SIG-M5 treated with dmso at 0.1 percent for 504 hours (cell line): ENCODE measurements at regions not wholly inside any gene's neighbourhood (a gene's known extent, or its start where the extent isn't known, plus 50 kb on each side); places are given as distances from the start of the nearest gene placed in this dataset.
"Not testable (repeated sequence)": the region's sequence is repeated elsewhere in the genome, so short reads cannot be mapped to it uniquely, and the experiment has no call there.

Experiments used
- DNase-seq: peaks from one replicate; lab custom pipeline; 2025; ENCODE audit not compliant: unreplicated experiment; lab: John Stamatoyannopoulos, UW

GRCh38 chr1:219560856-219561255 is 52.0 kb downstream of the ZC3H11B start:
- no peak for DNase-seq

- DNase-seq: no peak
Observed at GRCh38 chr1:219559899-219560298, 53.0 kb downstream of the ZC3H11B start.

- DNase-seq: no peak
Observed at GRCh38 chr1:219555806-219556205, 57.1 kb downstream of the ZC3H11B start.

GRCh38 chr1:219555031-219555692 is 57.7 kb downstream of the ZC3H11B start:
- peak; percentile 19 for DNase-seq

GRCh38 chr1:219553934-219554502 is 58.9 kb downstream of the ZC3H11B start:
- no peak for DNase-seq

- DNase-seq: no peak
Observed at GRCh38 chr1:219550201-219550600, 62.7 kb downstream of the ZC3H11B start.

- DNase-seq: no peak
Observed at GRCh38 chr1:219549215-219549614, 63.7 kb downstream of the ZC3H11B start.

GRCh38 chr1:219548386-219548785 is 64.5 kb downstream of the ZC3H11B start:
- DNase-seq: no peak

- DNase-seq: not testable (repeated sequence)
Observed at GRCh38 chr1:219545756-219546155, 67.1 kb downstream of the ZC3H11B start.

- peak; percentile 23 for DNase-seq
Observed at GRCh38 chr1:219544163-219544846, 68.6 kb downstream of the ZC3H11B start.

- no peak for DNase-seq
Observed at GRCh38 chr1:219542828-219543518, 69.9 kb downstream of the ZC3H11B start.

- no peak for DNase-seq
Observed at GRCh38 chr1:219541946-219542345, 71.0 kb downstream of the ZC3H11B start.

- no peak for DNase-seq
Observed at GRCh38 chr1:219539645-219540254, 73.2 kb downstream of the ZC3H11B start.

GRCh38 chr1:219538886-219539285 is 74.0 kb downstream of the ZC3H11B start:
- no peak for DNase-seq

- DNase-seq: no peak
Observed at GRCh38 chr1:219537223-219537631, 75.7 kb downstream of the ZC3H11B start.

- DNase-seq: no peak
Observed at GRCh38 chr1:219536038-219536437, 76.9 kb downstream of the ZC3H11B start.

GRCh38 chr1:219534991-219535390 is 77.9 kb downstream of the ZC3H11B start:
- DNase-seq: no peak

GRCh38 chr1:219533280-219533679 is 79.6 kb downstream of the ZC3H11B start:
- no peak for DNase-seq

- DNase-seq: peak; percentile 29
Observed at GRCh38 chr1:219529116-219529515, 83.8 kb downstream of the ZC3H11B start.

- no peak for DNase-seq
Observed at GRCh38 chr1:219528633-219529032, 84.3 kb downstream of the ZC3H11B start.

GRCh38 chr1:219527994-219528393 is 84.9 kb downstream of the ZC3H11B start:
- no peak for DNase-seq
